Uterus (tissue), 3 donors: ENCODE measurements at regions not wholly inside any gene's neighbourhood (a gene's known extent, or its start where the extent isn't known, plus 50 kb on each side); places are given as distances from the start of the nearest gene placed in this dataset.

ENCODE experiments used
- DNase-seq, 2 donors: peaks; one replicate each; pipeline ENCODE4 v3.0.0-alpha.2; 2019 to 2020
- H3K27ac ChIP-seq, 2 donors: fragments of 200-600 bp; sonication (generic); 1 replicate in 1 of 2; 2 replicates in 1 of 2; pipeline ENCODE4 v1.5.1; 2016 to 2018
- H3K27me3 ChIP-seq, 2 donors: fragments of 200-600 bp; sonication (generic); one replicate each; pipeline ENCODE4 v1.5.1; 2018 to 2019; ENCODE audit warnings: control low read depth in 1 of 2
- H3K36me3 ChIP-seq, 2 donors: fragments of 200-600 bp; sonication (generic); one replicate each; pipeline ENCODE4 v1.5.1; 2019; ENCODE audit warnings: control low read depth in 1 of 2
- H3K4me1 ChIP-seq, 2 donors: fragments of 200-600 bp; sonication (generic); one replicate each; pipeline ENCODE4 v1.5.1; 2018 to 2019; ENCODE audit warnings: control low read depth in 1 of 2
- H3K4me3 ChIP-seq, 2 donors: fragments of 200-600 bp; sonication (generic); 1 replicate in 1 of 2; 2 replicates in 1 of 2; pipeline ENCODE4 v1.5.1; 2018 to 2019; ENCODE audit warnings: mild to moderate bottlenecking in 1 of 2
- H3K9me3 ChIP-seq, 2 donors: fragments of 200-600 bp; sonication (generic); one replicate each; pipeline ENCODE4 v1.5.1; 2019; ENCODE audit warnings: control low read depth in 1 of 2
- POLR2A ChIP-seq, 2 donors: fragments of 450-650 bp; IDR thresholded peaks; one replicate each; pipeline ENCODE4 v1.6.1; 2016; ENCODE audit warnings: antibody characterized with exemption in 2 of 2, mild to moderate bottlenecking in 1 of 2, moderate library complexity in 1 of 2
- intact Hi-C: fragments of 100-400 bp; cut with DNase I; formaldehyde crosslinking; loops from one replicate; pipeline ENCODE4 v1.15.1; 2023; ENCODE audit warnings: low total_unique reads
- TF ChIP-seq, protein P1 (sequence below), 4 experiments: fragments of 200-600 bp in 2 of 4; fragments of 450-650 bp in 2 of 4; sonication (generic) in 2 of 4; IDR thresholded peaks; one replicate each; pipeline ENCODE4 v1.5.1; 2016 to 2019; ENCODE audit warnings: antibody characterized with exemption in 4 of 4, mild to moderate bottlenecking in 2 of 4, moderate library complexity in 1 of 4
- donor health status: DM: yes; HTN: yes; CAD: no.

- H3K4me1 ChIP-seq: no peaks in the 10 kb centered on the region
- H3K9me3 ChIP-seq: no peaks in the 10 kb centered on the region
- intact Hi-C loops: no loop called here
- no peak for DNase-seq
- H3K27me3 ChIP-seq: no peaks in the 10 kb centered on the region
- no peak overlapping the region for H3K27ac ChIP-seq
- H3K4me3 ChIP-seq: no peak overlapping the region
- no peaks in the 10 kb centered on the region for H3K36me3 ChIP-seq
- TF ChIP-seq, protein P1, sequence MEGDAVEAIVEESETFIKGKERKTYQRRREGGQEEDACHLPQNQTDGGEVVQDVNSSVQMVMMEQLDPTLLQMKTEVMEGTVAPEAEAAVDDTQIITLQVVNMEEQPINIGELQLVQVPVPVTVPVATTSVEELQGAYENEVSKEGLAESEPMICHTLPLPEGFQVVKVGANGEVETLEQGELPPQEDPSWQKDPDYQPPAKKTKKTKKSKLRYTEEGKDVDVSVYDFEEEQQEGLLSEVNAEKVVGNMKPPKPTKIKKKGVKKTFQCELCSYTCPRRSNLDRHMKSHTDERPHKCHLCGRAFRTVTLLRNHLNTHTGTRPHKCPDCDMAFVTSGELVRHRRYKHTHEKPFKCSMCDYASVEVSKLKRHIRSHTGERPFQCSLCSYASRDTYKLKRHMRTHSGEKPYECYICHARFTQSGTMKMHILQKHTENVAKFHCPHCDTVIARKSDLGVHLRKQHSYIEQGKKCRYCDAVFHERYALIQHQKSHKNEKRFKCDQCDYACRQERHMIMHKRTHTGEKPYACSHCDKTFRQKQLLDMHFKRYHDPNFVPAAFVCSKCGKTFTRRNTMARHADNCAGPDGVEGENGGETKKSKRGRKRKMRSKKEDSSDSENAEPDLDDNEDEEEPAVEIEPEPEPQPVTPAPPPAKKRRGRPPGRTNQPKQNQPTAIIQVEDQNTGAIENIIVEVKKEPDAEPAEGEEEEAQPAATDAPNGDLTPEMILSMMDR (IDR thresholded peaks at IDR 0.05): no peak
- no peak for TF ChIP-seq POLR2A (IDR thresholded peaks at IDR 0.05)
These were observed 95.7 kb upstream of the DACH1 start for GRCh38 chr13:71962735-71963134.

- Histone ChIP-seq H3K36me3 (no peaks in the 10 kb centered on the region), H3K27ac (no peak overlapping the region), H3K27me3 (no peaks in the 10 kb centered on the region), H3K4me3 (no peak overlapping the region), H3K9me3 (no peaks in the 10 kb centered on the region), H3K4me1 (no peaks in the 10 kb centered on the region)
- no peak for TF ChIP-seq POLR2A (IDR thresholded peaks at IDR 0.05)
- TF ChIP-seq, protein P1 (IDR thresholded peaks at IDR 0.05): no peak
- intact Hi-C loops: no loop called here
- no peak for DNase-seq
These were observed 95.1 kb upstream of the DACH1 start for GRCh38 chr13:71962126-71962525.

- Histone ChIP-seq H3K4me3 (no peak overlapping the region), H3K36me3 (no peaks in the 10 kb centered on the region), H3K27ac (no peak overlapping the region), H3K4me1 (no peaks in the 10 kb centered on the region), H3K27me3 (no peaks in the 10 kb centered on the region), H3K9me3 (no peaks in the 10 kb centered on the region)
- TF ChIP-seq, protein P1 (IDR thresholded peaks at IDR 0.05): no peak
- no peak for TF ChIP-seq POLR2A (IDR thresholded peaks at IDR 0.05)
- no peak for DNase-seq
- intact Hi-C loops: no loop called here
These were observed 82.4 kb upstream of the DACH1 start for GRCh38 chr13:71949441-71949840.

GRCh38 chr13:71939186-71939585, 72.2 kb upstream of the DACH1 start:
- H3K27me3 ChIP-seq: no peaks in the 10 kb centered on the region
- no peaks in the 10 kb centered on the region for H3K9me3 ChIP-seq
- no peak overlapping the region for H3K27ac ChIP-seq
- intact Hi-C loops: no loop called here
- H3K4me3 ChIP-seq: no peak overlapping the region
- no peaks in the 10 kb centered on the region for H3K36me3 ChIP-seq
- no peaks in the 10 kb centered on the region for H3K4me1 ChIP-seq
- TF ChIP-seq, protein P1 (IDR thresholded peaks at IDR 0.05): no peak
- TF ChIP-seq POLR2A (IDR thresholded peaks at IDR 0.05): no peak
- DNase-seq: no peak

DNA sequence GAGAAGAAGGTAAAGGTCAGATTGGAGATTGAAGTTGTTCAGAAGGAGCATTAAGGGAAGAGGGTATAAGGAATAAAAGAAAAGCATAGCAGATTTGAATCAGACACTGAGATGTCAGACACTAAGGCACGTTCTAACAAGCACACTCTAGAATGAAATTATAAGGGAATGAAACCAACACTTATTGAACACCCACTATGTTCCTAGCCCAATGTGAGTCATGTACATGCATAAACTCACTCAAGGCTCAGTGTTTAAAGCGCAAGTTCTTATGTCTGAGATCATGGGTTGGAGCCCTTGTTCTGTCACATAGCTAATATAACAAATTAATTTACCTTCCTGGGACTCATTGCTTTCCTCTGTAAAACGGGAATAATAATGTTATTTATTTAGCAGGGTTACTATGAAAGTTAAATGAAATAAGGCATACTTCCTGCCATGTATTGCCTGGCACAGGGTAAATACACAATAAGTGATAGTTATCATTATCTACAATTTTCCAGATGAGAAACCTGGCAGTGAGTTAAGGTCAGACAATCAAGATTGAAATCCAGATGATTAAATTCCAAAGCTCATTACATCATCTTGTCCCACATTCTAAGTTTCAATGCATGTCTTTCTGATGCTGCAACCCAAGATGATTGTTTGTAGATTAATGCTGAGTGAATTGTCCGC, 68.3 kb upstream of the DACH1 start:
- intact Hi-C loops: no loop called here
- no peaks in the 10 kb centered on the region for H3K27me3 ChIP-seq
- H3K9me3 ChIP-seq: no peaks in the 10 kb centered on the region
- no peak overlapping the region for H3K27ac ChIP-seq
- H3K4me3 ChIP-seq: no peak overlapping the region
- H3K4me1 ChIP-seq: no peaks in the 10 kb centered on the region
- no peak for DNase-seq
- no peaks in the 10 kb centered on the region for H3K36me3 ChIP-seq
- no peak for TF ChIP-seq POLR2A (IDR thresholded peaks at IDR 0.05)
- TF ChIP-seq, protein P1 (IDR thresholded peaks at IDR 0.05): no peak
